GM19395 (cell line): ENCODE measurements at regions not wholly inside any gene's neighbourhood (a gene's known extent, or its start where the extent isn't known, plus 50 kb on each side); places are given as distances from the start of the nearest gene placed in this dataset.
"Not testable (repeated sequence)": the region's sequence is repeated elsewhere in the genome, so short reads cannot be mapped to it uniquely, and the experiment has no call there.

Experiments used
- ATAC-seq: cut with Tn5 transposase; IDR thresholded peaks from one replicate; pipeline ENCODE4 v1.9.1; 2021; ENCODE audit warnings: mild to moderate bottlenecking, moderate library complexity; ENCODE audit not compliant: unreplicated experiment

- ATAC-seq, result no peak
Observed at GRCh38 chr1:30660241-30660640, 63.1 kb downstream of the MATN1 start.

- ATAC-seq, result no peak
Observed at GRCh38 chr1:30659702-30660101, 63.7 kb downstream of the MATN1 start.

- ATAC-seq, result not testable (repeated sequence)
Observed at GRCh38 chr1:30658375-30658774, 65.0 kb downstream of the MATN1 start.

GRCh38 chr1:30658014-30658336, 65.4 kb downstream of the MATN1 start:
- no peak for ATAC-seq

GRCh38 chr1:30657131-30658013, 66.0 kb downstream of the MATN1 start:
- no peak for ATAC-seq

GRCh38 chr1:30656171-30656940, 67.0 kb downstream of the MATN1 start:
- no peak for ATAC-seq

- no peak for ATAC-seq
Observed at GRCh38 chr1:30655672-30656071, 67.7 kb downstream of the MATN1 start.

GRCh38 chr1:30654188-30654587, 69.2 kb downstream of the MATN1 start:
- no peak for ATAC-seq

GRCh38 chr1:30652152-30652841, 71.1 kb downstream of the MATN1 start:
- no peak for ATAC-seq

- not testable (repeated sequence) for ATAC-seq
Observed at GRCh38 chr1:30651395-30651794, 72.0 kb downstream of the MATN1 start.

- ATAC-seq, result no peak
Observed at GRCh38 chr1:30650968-30651320, 72.4 kb downstream of the MATN1 start.

- no peak for ATAC-seq
Observed at GRCh38 chr1:30650038-30650967, 73.1 kb downstream of the MATN1 start.

GRCh38 chr1:30649321-30649991, 73.9 kb downstream of the MATN1 start:
- no peak for ATAC-seq

GRCh38 chr1:30648408-30649000, 74.9 kb downstream of the MATN1 start:
- no peak for ATAC-seq

- no peak for ATAC-seq
Observed at GRCh38 chr1:30645807-30646206, 77.6 kb downstream of the MATN1 start.

GRCh38 chr1:30642391-30643120, 80.8 kb downstream of the MATN1 start:
- ATAC-seq, result no peak

GRCh38 chr1:30641572-30642353, 81.6 kb downstream of the MATN1 start:
- ATAC-seq, result no peak

GRCh38 chr1:30639881-30640452, 83.4 kb downstream of the MATN1 start:
- no peak for ATAC-seq
